ENCODE measurements at regions not wholly inside any gene's neighbourhood (a gene's known extent, or its start where the extent isn't known, plus 50 kb on each side); places are given as distances from the start of the nearest gene placed in this dataset.
A peak's percentile ranks its signal among the peaks of the same experiment; 100 is the strongest.

DNA sequence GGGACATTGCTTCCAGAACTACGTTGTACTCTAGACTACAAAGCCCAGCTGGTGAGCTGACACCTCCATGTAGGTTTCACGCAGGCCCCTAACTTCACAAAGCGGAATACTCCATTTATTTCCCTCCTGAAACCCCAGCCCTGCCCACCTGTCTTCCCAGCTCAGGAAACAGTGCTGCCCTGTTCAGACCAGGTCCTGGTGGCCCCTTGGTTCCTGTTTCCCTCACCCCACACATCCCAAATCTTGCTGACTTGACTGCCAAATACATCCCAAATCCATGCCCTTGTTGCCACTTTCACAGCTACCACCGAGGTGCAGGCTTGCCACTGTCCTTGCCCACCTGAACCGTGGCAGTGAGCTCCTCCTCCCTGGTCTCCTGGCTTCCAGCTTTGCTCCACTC, 113.1 kb upstream of the PTPN1 start:
- no peak for DNase-seq

DNA sequence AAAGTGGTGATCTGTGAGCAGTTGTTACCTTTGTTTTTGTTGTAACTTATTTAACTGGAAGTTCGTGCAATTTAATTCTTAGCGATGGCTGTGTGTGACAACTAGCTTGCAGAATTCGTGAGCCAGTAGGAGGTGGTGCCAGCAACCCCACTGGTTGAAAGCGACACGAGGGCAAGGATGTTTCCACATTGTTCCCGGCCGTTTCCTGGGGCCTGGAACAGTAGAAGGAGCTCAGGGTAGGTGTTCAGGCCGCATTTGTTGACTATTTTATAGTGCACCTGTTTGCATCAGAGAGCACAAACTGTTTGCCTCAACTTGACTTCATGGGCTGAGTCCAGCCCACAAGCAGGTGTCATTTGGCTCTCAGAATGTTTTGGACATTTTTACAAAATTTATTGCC, 112.1 kb upstream of the PTPN1 start:
- DNase-seq = no peak

DNA sequence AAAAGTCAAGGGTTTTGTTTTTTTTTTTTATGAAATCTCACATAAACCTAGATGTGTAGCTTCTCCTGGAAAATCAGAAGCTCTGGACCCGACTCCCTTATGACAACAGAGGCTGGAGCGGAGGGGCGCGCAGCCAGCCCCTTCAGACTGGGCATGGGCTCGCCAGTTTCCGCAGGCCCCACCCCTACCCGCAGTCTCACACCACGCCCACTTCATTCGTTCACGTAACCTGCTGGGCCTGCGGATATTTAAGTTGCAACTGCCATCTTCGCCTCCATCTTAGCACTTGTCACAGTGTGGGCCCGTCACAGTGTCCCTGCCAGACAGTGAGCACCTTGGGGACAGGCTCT, 111.7 kb upstream of the PTPN1 start:
- no peak for DNase-seq

DNA sequence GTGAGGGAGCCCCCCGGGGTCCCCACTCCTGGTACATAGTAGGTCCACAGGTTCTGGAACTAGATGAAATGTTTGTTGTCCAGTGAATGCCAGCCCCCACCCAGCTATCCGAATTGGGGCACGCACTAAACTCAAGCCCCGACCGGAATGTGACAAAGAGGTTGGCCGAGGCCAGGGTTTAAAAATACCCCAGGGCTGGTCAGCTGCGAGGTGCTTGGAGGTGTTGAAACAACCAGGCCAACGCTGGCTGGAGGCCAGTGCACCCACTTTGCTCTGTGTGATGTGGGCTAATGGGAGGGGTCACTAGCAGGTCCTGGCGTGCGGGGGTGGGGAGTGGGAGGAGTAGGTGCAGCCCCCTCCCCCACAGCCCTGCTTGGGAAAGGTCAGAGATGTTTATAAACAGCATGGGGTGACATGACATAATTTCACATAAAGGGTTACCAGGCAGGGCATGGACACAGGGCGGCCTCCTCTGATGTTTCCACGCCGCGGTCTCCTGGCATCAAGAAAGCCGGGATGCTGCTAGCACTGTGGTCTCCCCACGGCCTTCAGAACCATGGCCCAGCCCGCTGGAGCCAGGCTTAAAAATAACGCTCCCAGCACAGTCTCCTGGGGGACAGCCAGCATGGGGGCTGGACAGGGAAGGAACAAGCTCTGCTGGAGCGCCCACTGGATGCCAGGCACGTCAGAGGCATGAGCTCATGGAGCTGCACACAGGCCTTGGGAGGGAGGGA, 111.2 kb upstream of the PTPN1 start:
- no peak for DNase-seq

DNA sequence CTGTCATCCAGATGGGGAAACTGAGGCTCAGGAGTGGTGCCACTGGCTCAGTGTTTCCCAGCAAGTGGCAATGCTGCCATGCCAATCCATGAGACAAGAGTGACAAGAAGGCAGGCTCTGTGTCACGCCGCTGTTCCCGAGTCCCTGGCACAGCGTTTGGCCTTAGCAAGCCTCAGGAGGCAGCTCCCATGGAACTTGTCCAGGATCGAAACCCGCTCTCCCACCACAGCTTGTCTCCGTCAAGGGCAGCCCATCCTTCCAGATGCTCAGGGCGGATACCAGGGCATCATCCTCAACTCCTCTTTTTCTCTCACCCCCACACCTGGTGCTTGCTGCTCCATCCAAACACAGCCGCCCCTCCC, 110.6 kb upstream of the PTPN1 start:
- no peak for DNase-seq

DNA sequence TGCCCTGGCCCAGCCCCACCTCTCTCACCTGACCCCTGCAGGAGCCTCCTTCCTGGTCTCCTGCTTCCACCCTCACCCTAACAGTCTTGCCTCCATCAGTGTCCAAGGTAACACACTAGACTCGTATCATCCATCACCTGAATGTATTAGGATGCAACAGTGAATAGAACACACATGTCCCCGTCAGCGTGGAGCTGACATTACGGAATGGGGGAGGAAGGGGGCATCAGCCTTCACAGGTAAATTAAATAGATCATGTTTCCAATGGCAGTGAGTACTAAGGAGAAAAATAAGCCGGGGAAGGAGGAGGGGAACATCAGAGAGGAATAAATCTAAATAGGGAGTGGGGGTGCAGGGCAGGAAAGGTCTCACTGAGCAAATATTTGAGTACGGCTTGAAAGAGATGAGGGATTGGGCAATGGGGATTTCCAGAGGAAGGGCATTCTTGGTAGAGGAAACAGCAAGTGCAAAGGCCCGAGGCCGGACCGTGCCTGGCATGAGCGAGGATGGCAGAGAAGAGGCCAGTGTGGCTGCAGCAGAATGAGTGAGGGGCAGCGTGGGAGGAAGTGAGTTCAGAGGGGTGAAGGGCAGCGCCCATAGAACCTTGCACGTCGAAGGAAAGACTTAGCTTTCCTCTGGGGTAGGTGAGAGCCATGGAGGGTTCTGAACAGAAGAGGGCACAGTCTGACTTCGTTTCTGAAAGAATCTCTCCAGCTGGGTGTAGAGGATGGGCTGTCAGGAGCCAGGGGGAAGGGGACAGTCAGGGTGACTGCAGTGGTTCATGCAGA, 110.1 kb upstream of the PTPN1 start:
- DNase-seq = peak in 1 of 2 donors; percentile 20

DNA sequence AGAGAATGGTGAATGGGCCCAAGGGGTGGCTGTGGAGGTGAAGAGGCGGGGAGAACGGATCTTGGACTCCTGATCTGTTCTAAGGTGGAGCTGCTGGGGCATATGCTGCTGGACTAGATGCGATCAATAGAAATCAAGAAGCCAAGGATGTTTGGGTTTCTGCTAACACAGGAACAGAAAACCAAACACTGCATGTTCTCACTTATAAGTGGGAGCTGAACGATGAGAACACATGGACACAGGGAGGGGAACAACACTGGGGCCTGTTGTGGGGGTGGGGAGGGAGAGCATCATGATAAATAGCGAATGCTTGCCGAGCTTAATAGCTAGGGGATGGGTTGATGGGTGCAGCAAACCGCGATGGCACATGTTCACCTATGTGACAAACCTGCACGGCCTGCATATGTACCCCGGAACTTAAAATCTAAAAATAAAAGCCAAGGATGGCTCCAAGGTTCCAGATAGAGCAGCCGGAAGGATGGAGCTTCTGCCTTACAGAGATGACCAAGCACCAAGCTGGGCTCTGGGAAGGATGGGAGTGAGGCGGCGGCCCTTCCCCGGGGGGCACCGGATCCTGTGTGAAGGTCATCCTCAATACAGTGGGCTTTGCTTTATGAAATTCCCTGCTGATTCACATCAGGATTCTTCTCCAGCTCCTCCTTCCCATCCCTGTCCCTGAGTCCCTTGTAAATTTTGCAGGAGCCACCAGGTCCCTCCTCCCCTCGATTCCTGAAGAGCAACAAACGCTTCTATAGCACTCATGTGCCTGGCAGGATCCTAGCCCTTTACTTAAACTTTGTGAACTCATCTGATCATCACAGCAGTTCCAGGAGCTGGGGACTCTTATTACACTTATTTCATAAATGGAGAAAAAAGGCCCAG, 109.2 kb upstream of the PTPN1 start:
- DNase-seq = no peak

DNA sequence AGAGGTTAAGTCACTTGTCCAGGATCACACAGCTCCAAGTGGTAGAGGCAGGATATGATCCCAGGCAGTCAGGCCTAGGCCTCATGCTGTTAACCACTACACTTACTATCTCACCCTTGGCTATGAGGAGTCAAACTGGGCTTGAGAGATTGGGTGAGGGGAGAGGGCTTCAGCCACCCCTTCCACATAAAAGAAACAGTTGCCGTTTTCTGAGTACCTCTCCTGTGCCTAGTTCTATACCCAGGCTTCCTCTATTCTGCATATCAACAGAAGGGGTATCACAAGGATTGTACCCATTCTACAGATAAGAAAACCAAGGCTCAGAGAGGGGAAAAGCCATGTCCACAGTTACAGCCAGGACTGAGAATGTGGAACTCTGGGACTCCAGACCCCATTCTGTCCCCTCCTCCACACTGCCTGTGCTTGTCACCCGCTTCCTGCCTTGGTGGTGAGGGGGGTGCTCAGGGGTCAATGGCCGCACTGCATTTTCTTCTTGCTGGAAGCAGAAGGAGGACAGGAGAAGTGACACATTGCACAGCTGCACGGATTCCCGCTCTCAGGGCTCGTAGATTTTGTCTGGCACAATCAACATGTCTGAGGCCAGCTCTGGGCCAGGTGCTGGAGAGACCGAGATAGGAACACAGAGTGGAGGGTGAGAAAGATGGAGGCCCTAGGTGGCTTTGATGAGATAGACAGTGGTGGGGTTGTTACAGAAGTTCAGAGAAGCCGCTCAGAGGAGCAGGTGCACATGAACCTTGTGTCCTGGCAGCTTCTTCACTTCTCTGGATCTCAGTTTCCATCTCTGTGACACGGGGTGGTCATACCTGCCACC, 108.4 kb upstream of the PTPN1 start:
- DNase-seq = no peak

DNA sequence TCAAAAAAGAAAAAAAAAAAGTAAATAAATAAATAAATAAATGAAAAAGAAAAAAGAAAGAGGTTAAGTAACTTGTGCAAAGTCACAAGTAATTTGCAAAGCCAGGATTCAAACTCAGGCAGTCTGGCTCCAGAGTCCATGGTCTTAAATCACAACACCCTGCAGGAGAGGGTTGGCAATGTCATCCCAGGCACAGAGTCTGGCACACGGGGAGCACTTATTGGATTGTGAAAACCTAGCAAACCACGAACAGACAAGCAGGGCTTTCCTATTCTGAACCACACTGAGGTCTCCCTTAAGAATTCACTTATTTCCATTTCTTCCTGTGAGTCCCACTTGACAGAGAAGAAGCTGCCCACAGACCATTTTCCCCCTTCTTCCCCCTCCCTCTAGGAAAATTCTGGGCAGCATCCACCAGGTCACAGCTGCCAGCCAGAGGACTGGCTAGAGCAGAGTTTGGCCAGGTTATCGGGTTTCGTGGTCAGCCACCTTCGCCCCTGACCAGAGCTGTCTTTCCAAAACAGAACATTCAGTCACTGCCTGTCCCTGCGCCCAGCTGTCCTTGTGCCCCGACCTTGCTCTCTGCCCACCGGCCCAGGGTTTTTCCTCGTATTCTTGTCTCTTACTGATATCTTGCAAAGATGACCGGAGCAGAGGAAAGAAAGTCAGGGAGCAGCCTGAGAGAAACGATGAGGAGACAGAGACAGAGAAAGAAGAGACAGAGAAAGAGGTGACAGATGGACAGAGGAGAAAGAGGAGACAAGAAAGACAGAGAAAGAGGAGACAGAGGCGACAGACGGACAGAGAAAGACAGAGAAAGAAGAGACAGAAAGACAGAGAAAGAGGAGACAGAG, 106.4 kb upstream of the PTPN1 start:
- DNase-seq = no peak

DNA sequence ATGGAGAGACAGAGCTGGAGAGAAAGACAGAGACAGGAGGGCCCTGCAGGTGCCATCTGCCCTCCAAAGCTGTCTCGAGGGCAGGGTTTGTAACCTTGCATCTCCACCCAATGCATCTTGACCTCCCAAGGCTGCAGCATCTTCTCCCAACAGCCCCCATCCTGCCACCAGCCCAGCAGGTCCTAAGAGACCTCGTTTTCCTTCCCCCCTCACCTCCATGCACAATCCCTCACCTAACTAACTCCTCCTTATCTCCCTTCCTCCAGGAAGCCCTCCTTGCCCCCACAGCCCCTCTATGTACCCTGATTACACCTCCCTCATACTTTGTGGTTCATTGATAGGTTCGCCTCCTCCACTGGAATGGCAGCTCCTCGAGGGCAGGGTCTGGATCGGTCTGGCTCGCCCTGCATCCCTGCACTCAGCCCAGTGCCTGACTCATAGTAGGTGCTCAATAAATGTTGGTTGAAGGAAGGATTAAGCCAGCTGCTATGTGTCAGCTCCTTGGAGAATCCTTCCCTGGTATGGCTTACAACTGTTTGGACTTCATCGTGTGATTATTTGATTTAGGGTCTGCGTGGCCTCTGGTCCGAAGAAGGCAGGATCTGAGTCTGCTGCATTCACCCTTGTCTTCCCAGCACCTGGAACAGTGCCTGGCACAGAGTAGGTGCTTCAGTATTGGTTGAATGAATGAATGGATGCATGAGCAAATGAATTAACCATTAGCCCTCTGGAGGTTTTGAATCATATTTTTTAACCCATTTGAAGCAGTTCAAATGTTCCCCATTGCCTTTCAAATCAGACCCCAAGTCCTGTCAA, 105.6 kb upstream of the PTPN1 start:
- no peak for DNase-seq

DNA sequence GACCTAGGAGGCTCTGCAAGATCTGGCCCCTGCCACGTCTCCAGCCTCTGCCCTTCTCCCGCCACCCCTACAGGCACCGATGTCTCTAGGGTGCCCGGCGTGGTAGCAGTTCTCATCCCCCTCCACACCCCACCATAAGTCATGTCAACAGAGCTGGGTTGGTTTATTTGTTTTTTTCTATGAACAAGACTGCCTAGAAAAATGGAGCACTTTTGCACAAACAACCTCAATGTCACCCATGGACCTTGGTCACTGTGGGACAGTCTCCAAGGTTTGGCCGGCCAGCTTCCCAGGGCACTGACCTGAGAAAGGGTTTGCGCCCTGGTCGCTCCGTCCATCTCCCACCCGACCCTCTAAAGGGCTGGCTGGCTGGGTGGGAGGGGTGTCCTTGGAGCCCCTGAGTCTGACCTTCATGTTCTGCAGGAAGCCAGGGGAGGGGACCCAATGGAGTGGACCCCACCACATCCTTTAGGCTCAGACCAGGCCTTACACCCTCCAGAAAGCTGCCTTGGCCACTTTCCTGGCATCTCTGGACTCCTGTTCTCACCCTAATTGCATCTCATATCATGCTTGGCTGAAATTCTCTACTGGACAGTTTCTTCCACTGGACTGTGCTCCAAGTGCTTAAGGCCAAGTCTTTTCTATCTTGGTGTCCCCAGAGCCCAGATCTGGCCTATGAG, 104.8 kb upstream of the PTPN1 start:
- no peak for DNase-seq

DNA sequence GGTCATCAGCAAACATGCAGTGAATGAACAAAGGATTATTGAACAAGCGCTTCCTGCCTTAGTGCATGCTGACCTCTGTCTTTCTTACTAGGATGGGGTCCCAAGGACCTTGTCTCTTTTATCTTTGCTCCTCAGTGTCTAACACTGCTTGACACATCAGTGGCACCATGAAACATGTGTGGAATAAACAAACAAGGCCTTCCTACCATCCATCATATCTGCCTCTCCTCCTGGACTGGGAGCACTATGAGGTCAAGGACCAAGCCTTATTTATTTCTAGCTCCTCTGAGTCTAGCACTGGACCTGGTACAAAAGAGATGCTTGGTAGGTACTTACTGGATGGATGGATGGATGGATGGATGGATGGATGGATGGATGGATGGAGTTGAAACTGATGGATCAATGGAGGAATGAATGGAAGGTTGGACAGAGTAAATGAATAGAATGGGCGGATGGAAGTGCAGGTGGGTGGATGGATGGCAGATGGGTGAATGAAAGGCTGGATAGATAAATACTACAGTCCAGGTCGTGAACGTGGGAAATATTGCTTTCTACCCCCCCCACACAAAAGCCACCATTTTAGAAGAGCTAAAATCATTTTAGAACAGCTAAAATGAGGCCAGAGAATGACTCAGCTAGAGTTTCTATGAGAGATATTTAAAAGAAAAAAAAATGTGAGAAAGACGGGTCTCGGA, 104.1 kb upstream of the PTPN1 start:
- DNase-seq = no peak

DNA sequence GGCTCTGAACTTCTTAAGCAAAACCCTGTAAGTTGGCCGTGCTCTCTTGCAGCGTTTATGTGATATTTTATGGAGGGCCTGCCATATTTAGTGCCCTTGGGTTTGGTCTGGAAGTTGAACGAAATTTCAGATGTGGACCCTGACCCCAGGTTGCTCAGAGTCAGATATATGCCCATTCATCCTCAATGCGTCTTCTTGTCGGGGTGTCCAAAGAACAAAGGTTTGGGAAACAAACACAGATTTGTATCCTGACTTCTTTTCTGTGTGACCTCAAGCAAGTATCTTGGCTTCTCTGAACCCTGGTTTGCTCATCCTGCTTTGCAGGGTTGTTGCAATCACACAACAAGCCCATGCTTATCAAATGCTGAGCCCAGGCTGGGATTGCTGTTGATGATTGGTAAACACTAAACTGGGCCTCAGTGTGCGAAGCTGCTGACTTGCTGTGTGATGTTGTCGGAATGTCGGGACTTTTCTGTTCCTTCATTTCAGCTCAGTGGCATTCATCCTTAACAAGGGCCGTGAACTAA, 103.5 kb upstream of the PTPN1 start:
- DNase-seq = no peak

DNA sequence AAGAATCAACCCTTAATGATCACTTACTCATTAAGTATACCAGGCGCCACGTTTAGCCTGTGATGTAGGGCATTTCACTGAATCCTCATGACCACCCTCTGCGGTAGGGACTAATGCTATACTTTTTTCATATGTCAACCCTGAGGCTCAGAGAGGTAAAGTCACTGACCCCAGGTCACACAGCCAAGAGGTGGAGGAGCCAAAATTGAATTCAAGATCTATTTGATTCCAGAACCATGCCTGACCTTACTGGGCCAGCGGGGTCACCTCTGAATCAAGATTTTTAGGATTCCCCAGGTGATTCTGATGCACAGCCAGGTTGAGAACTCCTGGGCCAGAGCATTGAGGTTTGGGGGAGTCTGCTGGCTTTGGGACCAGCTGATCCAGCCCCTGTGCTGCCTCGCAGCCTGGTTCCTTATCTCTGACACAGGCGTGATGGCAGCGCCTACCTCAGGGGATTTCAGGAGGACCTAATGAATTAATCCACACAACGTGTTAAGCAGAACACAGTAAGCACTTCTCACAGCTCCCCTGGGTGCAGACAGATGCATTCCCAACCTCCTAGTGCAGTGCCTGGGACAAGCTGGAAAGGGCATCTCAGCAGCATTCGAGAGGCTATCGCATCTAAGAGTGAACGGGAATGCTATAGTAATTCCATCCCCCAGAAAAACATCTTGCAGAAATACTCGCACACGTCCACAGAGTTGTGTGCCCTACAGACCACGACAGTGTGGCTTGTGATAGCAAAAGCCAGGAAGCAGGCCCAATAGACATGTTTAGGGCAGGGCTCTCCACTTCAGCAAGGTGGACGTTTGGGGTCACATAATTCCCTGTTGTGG, 101.4 kb upstream of the PTPN1 start:
- DNase-seq = no peak

DNA sequence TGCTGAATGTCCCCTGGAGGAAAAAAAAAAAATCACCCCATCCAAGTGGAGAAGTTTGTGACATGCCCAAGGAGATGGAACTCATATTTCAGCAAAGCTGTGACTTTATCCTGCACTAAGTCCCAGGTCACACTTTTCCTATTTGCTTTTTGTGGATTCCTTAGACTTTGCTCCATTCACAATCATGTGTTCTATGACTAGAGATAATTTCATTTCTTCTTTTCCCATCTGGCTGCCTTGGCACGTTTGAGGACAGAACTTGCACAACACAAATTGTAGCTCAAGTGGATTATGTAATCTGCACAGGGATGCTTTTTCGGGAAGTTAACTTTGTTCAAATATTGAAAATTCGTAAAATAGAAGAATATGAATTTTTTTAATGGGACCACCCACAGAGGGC, 100.7 kb upstream of the PTPN1 start:
- peak in 1 of 2 donors; percentile 15 for DNase-seq

DNA sequence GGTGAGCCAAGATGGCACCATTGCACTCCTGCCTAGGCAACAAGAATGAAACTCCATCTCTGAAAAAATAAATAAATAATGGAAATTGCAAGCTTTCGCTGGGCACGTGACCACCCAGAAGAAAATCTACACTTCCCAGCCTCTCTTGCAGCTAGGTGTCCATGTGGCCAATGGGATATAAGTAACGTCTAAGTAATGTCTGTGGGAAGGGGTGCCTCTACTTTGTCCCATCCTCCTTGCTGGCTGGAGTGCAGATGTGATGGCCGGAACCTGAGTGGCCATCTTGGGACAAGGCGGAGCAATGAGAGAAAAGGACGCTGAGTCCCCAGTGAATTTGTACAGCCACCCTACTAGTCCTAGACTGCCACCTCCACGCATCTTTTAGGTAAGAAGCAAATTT, 99.8 kb upstream of the PTPN1 start:
- DNase-seq = no peak

DNA sequence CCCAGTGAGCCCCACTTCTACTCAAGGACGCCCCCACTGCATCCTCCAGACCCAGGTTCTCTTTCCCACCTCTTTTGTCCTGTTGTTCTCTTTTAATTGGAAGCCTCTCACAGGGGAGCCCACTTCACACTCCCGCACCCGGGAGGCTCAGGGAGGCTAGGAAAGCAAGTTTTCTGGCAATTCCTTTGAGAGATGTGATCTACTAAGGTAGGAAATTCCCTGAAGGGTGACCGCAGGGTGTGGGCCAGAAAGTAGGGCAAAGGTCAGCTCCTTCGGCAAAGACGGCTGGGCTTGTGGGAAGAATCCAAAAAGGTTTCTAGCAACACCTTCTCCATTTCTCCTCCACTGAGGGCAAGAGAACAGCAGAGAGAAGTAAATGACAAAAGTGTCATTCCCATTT, 98.1 kb upstream of the PTPN1 start:
- DNase-seq = no peak

DNA sequence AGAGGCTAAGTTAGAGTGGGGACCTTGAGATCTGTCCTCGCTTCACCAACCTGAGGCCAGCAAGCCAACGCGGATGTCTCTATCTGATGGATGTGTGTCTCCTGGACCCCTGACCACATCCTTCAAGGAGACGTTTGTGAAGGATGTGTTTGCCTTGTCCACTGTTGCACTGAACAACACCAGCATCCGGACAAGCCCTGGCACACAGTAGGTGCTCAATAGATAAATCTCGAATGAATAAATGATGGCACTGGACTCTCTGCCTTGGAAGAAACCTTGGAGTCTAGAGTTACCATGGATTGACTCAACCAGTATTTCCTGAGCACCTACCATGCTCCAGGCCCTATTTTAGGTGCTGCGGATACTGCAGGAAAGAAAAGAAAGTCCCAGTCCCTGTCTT, 97.7 kb upstream of the PTPN1 start:
- no peak for DNase-seq

All from CD4-positive, alpha-beta T cell treated with Interleukin-4 for 1 hour (primary cell).